ENCODE measurements at regions not wholly inside any gene's neighbourhood (a gene's known extent, or its start where the extent isn't known, plus 50 kb on each side); places are given as distances from the start of the nearest gene placed in this dataset.

DNA sequence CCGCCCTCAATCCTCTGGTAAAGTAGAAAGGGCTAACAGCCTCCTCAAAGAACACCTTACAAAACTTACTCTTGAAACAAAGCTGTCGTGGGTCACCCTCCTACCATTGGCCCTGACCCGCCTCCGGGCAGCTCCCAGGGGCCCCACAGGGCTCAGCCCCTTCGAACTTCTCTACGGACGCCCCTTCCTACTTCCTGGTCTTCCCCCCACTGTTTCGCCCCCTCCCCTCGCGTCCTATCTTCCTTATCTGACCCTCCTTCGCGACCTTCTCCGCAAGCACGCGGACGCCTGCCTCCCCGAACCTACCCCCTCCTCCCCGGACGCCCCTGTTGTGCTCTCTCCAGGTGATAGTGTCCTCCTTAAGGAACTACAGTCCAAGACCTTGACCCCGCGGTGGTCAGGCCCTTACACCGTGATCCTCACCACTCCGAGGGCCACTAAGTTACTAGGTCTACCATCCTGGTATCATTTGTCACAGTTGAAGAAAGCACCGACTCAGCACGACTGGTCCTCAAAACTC is 963.1 kb downstream of the RPA4 start:
- TF ChIP-seq, protein P1, sequence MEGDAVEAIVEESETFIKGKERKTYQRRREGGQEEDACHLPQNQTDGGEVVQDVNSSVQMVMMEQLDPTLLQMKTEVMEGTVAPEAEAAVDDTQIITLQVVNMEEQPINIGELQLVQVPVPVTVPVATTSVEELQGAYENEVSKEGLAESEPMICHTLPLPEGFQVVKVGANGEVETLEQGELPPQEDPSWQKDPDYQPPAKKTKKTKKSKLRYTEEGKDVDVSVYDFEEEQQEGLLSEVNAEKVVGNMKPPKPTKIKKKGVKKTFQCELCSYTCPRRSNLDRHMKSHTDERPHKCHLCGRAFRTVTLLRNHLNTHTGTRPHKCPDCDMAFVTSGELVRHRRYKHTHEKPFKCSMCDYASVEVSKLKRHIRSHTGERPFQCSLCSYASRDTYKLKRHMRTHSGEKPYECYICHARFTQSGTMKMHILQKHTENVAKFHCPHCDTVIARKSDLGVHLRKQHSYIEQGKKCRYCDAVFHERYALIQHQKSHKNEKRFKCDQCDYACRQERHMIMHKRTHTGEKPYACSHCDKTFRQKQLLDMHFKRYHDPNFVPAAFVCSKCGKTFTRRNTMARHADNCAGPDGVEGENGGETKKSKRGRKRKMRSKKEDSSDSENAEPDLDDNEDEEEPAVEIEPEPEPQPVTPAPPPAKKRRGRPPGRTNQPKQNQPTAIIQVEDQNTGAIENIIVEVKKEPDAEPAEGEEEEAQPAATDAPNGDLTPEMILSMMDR (IDR thresholded peaks at IDR 0.05): no peak
- TF ChIP-seq POLR2AphosphoS5 (IDR thresholded peaks at IDR 0.05; ENCODE audit: low read depth, low read length) (no peak), SIN3A (IDR thresholded peaks at IDR 0.05; ENCODE audit: borderline replicate concordance, insufficient read depth, low read depth, low read length) (no peak), TCF7L2 (IDR thresholded peaks at IDR 0.05; ENCODE audit: low read depth, low read length) (no peak)
- TF ChIP-seq, protein P2, sequence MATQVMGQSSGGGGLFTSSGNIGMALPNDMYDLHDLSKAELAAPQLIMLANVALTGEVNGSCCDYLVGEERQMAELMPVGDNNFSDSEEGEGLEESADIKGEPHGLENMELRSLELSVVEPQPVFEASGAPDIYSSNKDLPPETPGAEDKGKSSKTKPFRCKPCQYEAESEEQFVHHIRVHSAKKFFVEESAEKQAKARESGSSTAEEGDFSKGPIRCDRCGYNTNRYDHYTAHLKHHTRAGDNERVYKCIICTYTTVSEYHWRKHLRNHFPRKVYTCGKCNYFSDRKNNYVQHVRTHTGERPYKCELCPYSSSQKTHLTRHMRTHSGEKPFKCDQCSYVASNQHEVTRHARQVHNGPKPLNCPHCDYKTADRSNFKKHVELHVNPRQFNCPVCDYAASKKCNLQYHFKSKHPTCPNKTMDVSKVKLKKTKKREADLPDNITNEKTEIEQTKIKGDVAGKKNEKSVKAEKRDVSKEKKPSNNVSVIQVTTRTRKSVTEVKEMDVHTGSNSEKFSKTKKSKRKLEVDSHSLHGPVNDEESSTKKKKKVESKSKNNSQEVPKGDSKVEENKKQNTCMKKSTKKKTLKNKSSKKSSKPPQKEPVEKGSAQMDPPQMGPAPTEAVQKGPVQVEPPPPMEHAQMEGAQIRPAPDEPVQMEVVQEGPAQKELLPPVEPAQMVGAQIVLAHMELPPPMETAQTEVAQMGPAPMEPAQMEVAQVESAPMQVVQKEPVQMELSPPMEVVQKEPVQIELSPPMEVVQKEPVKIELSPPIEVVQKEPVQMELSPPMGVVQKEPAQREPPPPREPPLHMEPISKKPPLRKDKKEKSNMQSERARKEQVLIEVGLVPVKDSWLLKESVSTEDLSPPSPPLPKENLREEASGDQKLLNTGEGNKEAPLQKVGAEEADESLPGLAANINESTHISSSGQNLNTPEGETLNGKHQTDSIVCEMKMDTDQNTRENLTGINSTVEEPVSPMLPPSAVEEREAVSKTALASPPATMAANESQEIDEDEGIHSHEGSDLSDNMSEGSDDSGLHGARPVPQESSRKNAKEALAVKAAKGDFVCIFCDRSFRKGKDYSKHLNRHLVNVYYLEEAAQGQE (IDR thresholded peaks at IDR 0.05; ENCODE audit: insufficient read depth in 1 of 2, low read depth in 2 of 2, low read length in 1 of 2): no peak
